ENCODE measurements at regions not wholly inside any gene's neighbourhood (a gene's known extent, or its start where the extent isn't known, plus 50 kb on each side); places are given as distances from the start of the nearest gene placed in this dataset.

DNA sequence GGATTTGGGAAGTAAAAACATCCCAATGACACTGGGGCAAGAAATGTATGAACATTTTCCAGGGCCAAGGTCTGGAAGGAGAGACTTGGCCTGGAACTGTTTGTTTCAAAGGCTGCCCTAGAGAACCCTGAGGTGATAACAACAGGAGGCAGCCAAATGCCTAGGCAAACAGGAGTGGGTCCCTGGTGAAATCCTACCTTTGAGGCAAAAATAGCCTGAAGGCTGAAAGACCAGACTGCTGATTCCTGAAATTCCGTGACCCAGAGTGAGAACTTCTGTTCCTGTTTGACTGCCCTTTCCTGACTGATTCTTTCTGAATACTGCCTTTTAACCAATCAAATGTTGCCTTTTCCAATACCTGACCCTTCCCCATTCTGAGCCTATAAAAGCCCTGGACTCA lies 196.4 kb downstream of the NSUN3 start:
- no peaks in the 10 kb centered on the region for H3K9me3 ChIP-seq (ENCODE audit: severe bottlenecking)

DNA sequence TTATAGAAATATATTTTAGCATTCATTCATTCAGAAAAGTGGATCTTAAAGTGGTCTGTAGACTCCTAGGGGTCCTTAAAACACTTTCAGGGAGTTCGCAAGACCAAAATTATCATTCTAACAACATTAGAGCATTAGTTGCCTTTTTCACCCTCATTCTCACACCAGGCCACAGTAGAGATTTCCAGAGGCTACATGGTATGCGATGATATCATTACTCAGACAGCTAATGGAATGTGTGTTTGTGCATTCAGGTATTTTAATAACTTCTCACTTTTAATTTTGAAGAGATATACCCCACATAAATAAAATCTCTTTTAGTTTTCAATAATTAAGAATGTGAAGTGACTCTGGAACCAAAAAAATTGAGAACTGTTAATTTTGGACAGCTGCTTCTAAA lies 206.9 kb downstream of the NSUN3 start:
- no peaks in the 10 kb centered on the region for H3K36me3 ChIP-seq
- H3K4me3 ChIP-seq (ENCODE audit: low read depth, low read length): no peak overlapping the region
- no peaks in the 10 kb centered on the region for H3K9me3 ChIP-seq (ENCODE audit: severe bottlenecking)
- peaks cover 33% of the 10 kb centered on the region for H3K27me3 ChIP-seq (ENCODE audit: insufficient read depth, low read depth, severe bottlenecking)
- no peak for TF ChIP-seq CTCF (IDR thresholded peaks at IDR 0.05; ENCODE audit: low read depth, low read length)
- no peak for DNase-seq
- H3K27ac ChIP-seq: no peak overlapping the region

More for the DNA sequence above, 196.4 kb downstream of the NSUN3 start:
- no peaks in the 10 kb centered on the region for H3K36me3 ChIP-seq
- peaks cover 36% of the 10 kb centered on the region for H3K27me3 ChIP-seq (ENCODE audit: insufficient read depth, low read depth, severe bottlenecking)
- TF ChIP-seq CTCF (IDR thresholded peaks at IDR 0.05; ENCODE audit: low read depth, low read length): no peak
- H3K4me3 ChIP-seq (ENCODE audit: low read depth, low read length): no peak overlapping the region
- H3K27ac ChIP-seq: no peak overlapping the region
- no peak for DNase-seq

DNA sequence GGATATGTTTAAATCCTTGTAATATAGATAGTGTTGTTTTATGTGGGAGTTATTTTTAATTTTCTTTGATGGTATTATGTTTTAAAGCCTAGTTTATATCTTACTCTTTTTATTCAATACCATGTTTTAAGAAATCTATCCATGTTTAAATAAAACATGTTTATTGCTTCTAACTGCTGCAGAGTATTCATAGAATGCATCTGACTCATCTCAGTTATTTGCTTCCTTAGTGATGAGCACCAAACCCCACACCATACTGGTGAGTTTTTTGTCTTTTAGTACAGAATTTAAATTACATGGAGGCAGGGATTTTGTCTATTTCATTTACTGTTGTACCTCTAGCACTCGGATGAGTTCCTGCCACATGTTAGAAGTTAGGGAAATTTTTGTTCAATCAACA lies 209.2 kb downstream of the NSUN3 start:
- no peak for DNase-seq
- no peak overlapping the region for H3K27ac ChIP-seq
- H3K36me3 ChIP-seq: no peaks in the 10 kb centered on the region
- no peak overlapping the region for H3K4me3 ChIP-seq (ENCODE audit: low read depth, low read length)
- TF ChIP-seq CTCF (IDR thresholded peaks at IDR 0.05; ENCODE audit: low read depth, low read length): no peak
- no peaks in the 10 kb centered on the region for H3K9me3 ChIP-seq (ENCODE audit: severe bottlenecking)
- peaks cover 36% of the 10 kb centered on the region for H3K27me3 ChIP-seq (ENCODE audit: insufficient read depth, low read depth, severe bottlenecking)

DNA sequence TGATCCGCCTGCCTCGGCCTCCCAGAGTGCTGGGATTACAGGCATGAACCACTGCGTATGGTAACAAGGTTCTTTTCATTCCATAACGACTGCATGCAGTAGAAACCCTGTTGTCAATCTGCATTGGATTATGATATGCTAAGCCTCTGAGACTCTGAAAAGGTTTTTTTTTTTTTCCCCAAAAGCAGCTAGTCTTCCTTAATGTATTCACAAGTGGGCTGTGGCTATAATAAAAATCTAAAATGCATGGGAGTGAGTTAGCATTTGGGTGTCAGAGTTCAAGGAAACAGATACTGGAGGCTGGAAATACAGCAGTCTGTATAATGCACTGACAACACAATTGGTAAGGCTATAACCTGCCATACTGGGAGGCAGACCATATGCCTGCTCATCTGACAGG lies 218.1 kb downstream of the NSUN3 start:
- H3K27me3 ChIP-seq (ENCODE audit: insufficient read depth, low read depth, severe bottlenecking): peaks cover 35% of the 10 kb centered on the region
- no peak for TF ChIP-seq CTCF (IDR thresholded peaks at IDR 0.05; ENCODE audit: low read depth, low read length)
- H3K27ac ChIP-seq: no peak overlapping the region
- no peaks in the 10 kb centered on the region for H3K36me3 ChIP-seq
- no peaks in the 10 kb centered on the region for H3K9me3 ChIP-seq (ENCODE audit: severe bottlenecking)
- H3K4me3 ChIP-seq (ENCODE audit: low read depth, low read length): no peak overlapping the region
- no peak for DNase-seq

GRCh38 chr3:94285872-94286271 lies 223.0 kb downstream of the NSUN3 start:
- no peak for TF ChIP-seq CTCF (IDR thresholded peaks at IDR 0.05; ENCODE audit: low read depth, low read length)
- no peak overlapping the region for H3K4me3 ChIP-seq (ENCODE audit: low read depth, low read length)
- no peaks in the 10 kb centered on the region for H3K9me3 ChIP-seq (ENCODE audit: severe bottlenecking)
- H3K36me3 ChIP-seq: no peaks in the 10 kb centered on the region
- H3K27ac ChIP-seq: no peak overlapping the region
- DNase-seq: no peak
- peaks cover 25% of the 10 kb centered on the region for H3K27me3 ChIP-seq (ENCODE audit: insufficient read depth, low read depth, severe bottlenecking)

- Histone ChIP-seq H3K36me3 (no peaks in the 10 kb centered on the region), H3K27me3 (ENCODE audit: insufficient read depth, low read depth, severe bottlenecking) (peaks cover 15% of the 10 kb centered on the region), H3K27ac (no peak overlapping the region), H3K9me3 (ENCODE audit: severe bottlenecking) (no peaks in the 10 kb centered on the region), H3K4me3 (ENCODE audit: low read depth, low read length) (no peak overlapping the region)
- DNase-seq: no peak
- no peak for TF ChIP-seq CTCF (IDR thresholded peaks at IDR 0.05; ENCODE audit: low read depth, low read length)
Observed at GRCh38 chr3:94291686-94292085, 228.8 kb downstream of the NSUN3 start.
